PC-9 (cell line): ENCODE measurements at regions not wholly inside any gene's neighbourhood (a gene's known extent, or its start where the extent isn't known, plus 50 kb on each side); places are given as distances from the start of the nearest gene placed in this dataset.

Experiments
- BruUV-seq: library from RNA; stranded (reverse); fragments of 400-500 nt; replicated peaks from 2 replicates; lab custom pipeline; 2021; lab: Mats Ljungman, UMichigan
- CTCF ChIA-PET: fragments of 300-600 bp; sonication (Branson Sonifier 250); formaldehyde crosslinking; loops from one replicate; lab custom pipeline; 2022; ENCODE audit warnings: antibody characterized with exemption; lab: Charles Lee
- POLR2A ChIA-PET: fragments of 300-600 bp; sonication (Branson Sonifier 250); formaldehyde crosslinking; loops from one replicate; lab custom pipeline; 2022; ENCODE audit warnings: antibody characterized with exemption; ENCODE audit not compliant: unreplicated experiment; lab: Charles Lee
- DNase-seq, 2 experiments: peaks; one replicate each; pipeline versions ENCODE4 v3.0.0 to v3.0.0-alpha.2; 2015 to 2022; ENCODE audit warnings: mixed read lengths in 1 of 2
- H2AFZ ChIP-seq: fragments of 200-600 bp; sonication (generic); 2 replicates; pipeline ENCODE4 v1.8.1; 2017; ENCODE audit warnings: antibody characterized with exemption
- H3F3A ChIP-seq: fragments of 200-600 bp; sonication (generic); 2 replicates; pipeline ENCODE4 v1.8.1; 2017; ENCODE audit warnings: antibody characterized with exemption, mild to moderate bottlenecking, low read depth; ENCODE audit not compliant: insufficient read depth
- H3K27ac ChIP-seq: fragments of 200-600 bp; sonication (generic); 2 replicates; pipeline ENCODE4 v1.6.1; 2016; ENCODE audit warnings: mixed run types
- H3K27me3 ChIP-seq: fragments of 200-600 bp; sonication (generic); 2 replicates; pipeline ENCODE4 v1.6.1; 2016; ENCODE audit warnings: low read depth, mixed run types; ENCODE audit not compliant: insufficient read depth
- H3K36me3 ChIP-seq: fragments of 200-600 bp; sonication (generic); 2 replicates; pipeline ENCODE4 v1.6.1; 2016; ENCODE audit warnings: low read depth, mixed run types
- H3K4me1 ChIP-seq: fragments of 200-600 bp; sonication (generic); replicated peaks from 2 replicates; pipeline ENCODE4 v1.6.1; 2016; ENCODE audit warnings: mixed run types; ENCODE audit not compliant: insufficient read depth
- H3K4me2 ChIP-seq: fragments of 200-600 bp; sonication (generic); 2 replicates; pipeline ENCODE4 v1.6.1; 2017; ENCODE audit warnings: mixed run types
- H3K4me3 ChIP-seq: fragments of 200-600 bp; sonication (generic); 2 replicates; pipeline ENCODE4 v1.6.1; 2016; ENCODE audit warnings: mixed run types
- H3K79me2 ChIP-seq: fragments of 200-600 bp; sonication (generic); 2 replicates; pipeline ENCODE4 v1.6.1; 2017; ENCODE audit warnings: low read depth, mixed run types
- H3K9me2 ChIP-seq: fragments of 200-600 bp; sonication (generic); 2 replicates; pipeline ENCODE4 v1.8.1; 2017; ENCODE audit warnings: mild to moderate bottlenecking; ENCODE audit not compliant: insufficient read depth
- H3K9me3 ChIP-seq: fragments of 200-600 bp; sonication (generic); 2 replicates; pipeline ENCODE4 v1.8.1; 2016; ENCODE audit warnings: low read depth; ENCODE audit not compliant: insufficient read depth
- H4K20me1 ChIP-seq: fragments of 200-600 bp; sonication (generic); 2 replicates; pipeline ENCODE4 v1.8.1; 2017; ENCODE audit not compliant: insufficient read depth
- EZH2 ChIP-seq: fragments of 200-600 bp; sonication (generic); IDR thresholded peaks from 2 replicates; pipeline ENCODE4 v1.8.0; 2017; ENCODE audit warnings: antibody characterized with exemption, low read depth
- intact Hi-C: fragments of 100-400 bp; cut with micrococcal nuclease; formaldehyde crosslinking; loops from one replicate; pipeline ENCODE4 v1.10.0; 2022; ENCODE audit not compliant: unreplicated experiment
- TF ChIP-seq, protein P1 (sequence below): fragments of 200-600 bp; sonication (generic); conservative IDR thresholded peaks from 2 replicates; pipeline ENCODE4 v1.6.1; 2017; ENCODE audit warnings: mixed run types, antibody characterized with exemption, mild to moderate bottlenecking, moderate library complexity

DNA sequence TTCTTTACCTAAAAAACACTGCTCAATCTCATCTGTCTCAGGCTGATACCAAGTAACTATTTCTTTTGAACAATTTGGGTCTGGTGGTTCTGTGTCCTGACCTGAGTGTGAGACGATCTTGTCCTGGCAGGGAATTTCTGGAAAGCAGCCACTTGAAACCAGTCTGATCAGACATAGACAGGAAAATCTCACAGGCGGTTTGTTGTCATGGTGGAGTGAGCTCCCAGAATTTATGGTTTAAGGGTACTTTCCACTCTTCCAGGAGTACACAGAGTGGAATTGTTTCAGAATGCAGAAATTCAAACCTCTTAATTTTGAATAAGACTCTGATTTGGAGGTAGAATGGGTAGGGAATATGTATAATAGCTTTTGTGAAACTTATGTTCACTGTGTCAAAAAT lies 268.2 kb downstream of the ISL1 start:
- Histone ChIP-seq H3F3A (no peaks in the 10 kb centered on the region), H3K4me1 (0 out of 2 replicates have a peak, but pooled peaks cover 11% of the 10 kb centered on the region), H3K9me2 (no peaks in the 10 kb centered on the region), H3K27ac (no peak overlapping the region), H3K4me2 (no peak overlapping the region), H3K4me3 (no peak overlapping the region), H4K20me1 (no peaks in the 10 kb centered on the region), H2AFZ (peak overlapping the region; percentile 4; the same call in 1 of the 2 replicates), H3K36me3 (no peaks in the 10 kb centered on the region), H3K9me3 (no peaks in the 10 kb centered on the region), H3K79me2 (no peaks in the 10 kb centered on the region), H3K27me3 (no peaks in the 10 kb centered on the region)
- no TSS peak for BruUV-seq
- intact Hi-C loops, result loop anchor here (10.0 kb wide), 1 partner anchor 173 kb away; no protein-coding TSS in a partner anchor
- DNase-seq, result peak in 1 of 2 experiments; percentile 7
- CTCF ChIA-PET, result no interaction called here
- TF ChIP-seq, protein P1, sequence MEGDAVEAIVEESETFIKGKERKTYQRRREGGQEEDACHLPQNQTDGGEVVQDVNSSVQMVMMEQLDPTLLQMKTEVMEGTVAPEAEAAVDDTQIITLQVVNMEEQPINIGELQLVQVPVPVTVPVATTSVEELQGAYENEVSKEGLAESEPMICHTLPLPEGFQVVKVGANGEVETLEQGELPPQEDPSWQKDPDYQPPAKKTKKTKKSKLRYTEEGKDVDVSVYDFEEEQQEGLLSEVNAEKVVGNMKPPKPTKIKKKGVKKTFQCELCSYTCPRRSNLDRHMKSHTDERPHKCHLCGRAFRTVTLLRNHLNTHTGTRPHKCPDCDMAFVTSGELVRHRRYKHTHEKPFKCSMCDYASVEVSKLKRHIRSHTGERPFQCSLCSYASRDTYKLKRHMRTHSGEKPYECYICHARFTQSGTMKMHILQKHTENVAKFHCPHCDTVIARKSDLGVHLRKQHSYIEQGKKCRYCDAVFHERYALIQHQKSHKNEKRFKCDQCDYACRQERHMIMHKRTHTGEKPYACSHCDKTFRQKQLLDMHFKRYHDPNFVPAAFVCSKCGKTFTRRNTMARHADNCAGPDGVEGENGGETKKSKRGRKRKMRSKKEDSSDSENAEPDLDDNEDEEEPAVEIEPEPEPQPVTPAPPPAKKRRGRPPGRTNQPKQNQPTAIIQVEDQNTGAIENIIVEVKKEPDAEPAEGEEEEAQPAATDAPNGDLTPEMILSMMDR, result no peak
- no peak for TF ChIP-seq EZH2
- POLR2A ChIA-PET, result no interaction called here

DNA sequence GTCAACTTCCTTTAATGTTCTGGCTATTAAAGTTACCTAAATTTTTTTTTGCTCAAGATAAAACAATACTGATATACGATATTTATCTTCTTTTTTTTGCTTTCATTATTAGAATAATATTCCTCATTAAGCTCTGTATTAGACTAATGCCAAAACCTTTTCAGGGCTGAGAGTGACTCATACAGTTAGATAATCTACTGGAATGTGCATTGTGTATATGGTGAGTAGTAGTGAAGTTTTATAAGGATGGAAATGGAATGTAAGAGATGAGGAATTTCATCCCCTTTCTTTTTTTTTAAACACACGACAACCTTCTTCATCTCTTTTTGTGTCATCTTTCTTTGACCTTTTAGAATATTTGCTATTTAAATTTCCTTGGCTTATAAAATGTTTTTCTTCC lies 268.6 kb downstream of the ISL1 start:
- no peaks in the 10 kb centered on the region for H3K27me3 ChIP-seq
- H3K4me1 ChIP-seq, result 0 out of 2 replicates have a peak, but pooled peaks cover 11% of the 10 kb centered on the region
- H3K9me3 ChIP-seq, result no peaks in the 10 kb centered on the region
- no peak overlapping the region for H3K4me3 ChIP-seq
- H3K9me2 ChIP-seq, result no peaks in the 10 kb centered on the region
- TF ChIP-seq EZH2, result no peak
- TF ChIP-seq, protein P1, result no peak
- H3K36me3 ChIP-seq, result no peaks in the 10 kb centered on the region
- H3K79me2 ChIP-seq, result no peaks in the 10 kb centered on the region
- H3F3A ChIP-seq, result no peaks in the 10 kb centered on the region
- H3K4me2 ChIP-seq, result no peak overlapping the region
- H2AFZ ChIP-seq, result peak overlapping the region; percentile 4; the same call in 1 of the 2 replicates
- no peaks in the 10 kb centered on the region for H4K20me1 ChIP-seq
- no TSS peak for BruUV-seq
- POLR2A ChIA-PET, result no interaction called here
- CTCF ChIA-PET, result no interaction called here
- peak in 1 of 2 experiments; percentile 35 for DNase-seq
- no peak overlapping the region for H3K27ac ChIP-seq
- intact Hi-C loops, result loop anchor here (10.0 kb wide), 1 partner anchor 173 kb away; no protein-coding TSS in a partner anchor

DNA sequence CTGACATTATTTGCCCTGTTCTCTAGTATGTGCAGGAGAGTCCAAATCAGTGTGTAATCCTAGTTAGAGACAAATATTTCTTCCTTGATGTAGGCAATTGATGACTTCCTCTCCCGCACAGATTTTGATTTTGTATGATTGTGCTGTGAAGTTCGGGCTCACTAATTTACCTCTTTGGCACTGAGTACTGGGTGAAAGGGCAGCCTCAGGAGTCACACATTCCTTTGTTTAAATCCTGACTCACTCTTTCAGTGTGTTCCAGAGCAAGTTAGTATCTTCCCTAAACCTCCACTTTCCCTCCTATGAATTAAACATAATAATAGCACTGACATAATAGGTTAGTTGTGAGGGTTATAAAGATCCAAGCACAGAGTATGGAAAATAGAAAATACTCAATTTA lies 269.7 kb downstream of the ISL1 start:
- no peaks in the 10 kb centered on the region for H4K20me1 ChIP-seq
- no peaks in the 10 kb centered on the region for H3K27me3 ChIP-seq
- no peaks in the 10 kb centered on the region for H3K9me2 ChIP-seq
- no peak overlapping the region for H2AFZ ChIP-seq
- intact Hi-C loops, result loop anchor here (10.0 kb wide), 1 partner anchor 172 kb away; no protein-coding TSS in a partner anchor
- H3K36me3 ChIP-seq, result no peaks in the 10 kb centered on the region
- H3K27ac ChIP-seq, result no peak overlapping the region
- POLR2A ChIA-PET, result no interaction called here
- H3K4me1 ChIP-seq, result 0 out of 2 replicates have a peak, but pooled peaks cover 11% of the 10 kb centered on the region
- H3F3A ChIP-seq, result no peaks in the 10 kb centered on the region
- H3K79me2 ChIP-seq, result no peaks in the 10 kb centered on the region
- CTCF ChIA-PET, result no interaction called here
- no peaks in the 10 kb centered on the region for H3K9me3 ChIP-seq
- no peak overlapping the region for H3K4me3 ChIP-seq
- DNase-seq, result no peak
- TF ChIP-seq, protein P1, result no peak
- no peak for TF ChIP-seq EZH2
- no TSS peak for BruUV-seq
- no peak overlapping the region for H3K4me2 ChIP-seq
